ENCODE measurements at regions not wholly inside any gene's neighbourhood (a gene's known extent, or its start where the extent isn't known, plus 50 kb on each side); places are given as distances from the start of the nearest gene placed in this dataset.

GRCh38 chr6:97917369-97917768 is 634.4 kb upstream of the MMS22L start:
- TF ChIP-seq TAF1 (IDR thresholded peaks at IDR 0.05; ENCODE audit: borderline replicate concordance, low read depth, low read length) (no peak), CTCF (IDR thresholded peaks at IDR 0.05 in 2 of 3, conservative IDR thresholded peaks at IDR 0.05 in 1 of 3; ENCODE audit: control insufficient read depth in 2 of 3, extremely low read depth in 1 of 3, insufficient read depth in 1 of 3, low read depth in 3 of 3, low read length in 3 of 3) (no peak), POLR2AphosphoS5 (IDR thresholded peaks at IDR 0.05; ENCODE audit: low read length) (no peak), ZNF274 (IDR thresholded peaks at IDR 0.05; ENCODE audit: insufficient read depth, insufficient read length) (no peak), RCOR1 (conservative IDR thresholded peaks at IDR 0.05; ENCODE audit: low read depth, low read length) (no peak), ATF3 (IDR thresholded peaks at IDR 0.05; ENCODE audit: borderline replicate concordance, extremely low read depth, low read depth, low read length) (no peak), CREB1 (IDR thresholded peaks at IDR 0.05; ENCODE audit: low read depth) (no peak), POLR2AphosphoS2 (IDR thresholded peaks at IDR 0.05; ENCODE audit: low read depth, low read length) (no peak), NFYB (IDR thresholded peaks at IDR 0.05; ENCODE audit: insufficient read depth, low read depth, low read length) (no peak), EZH2 (IDR thresholded peaks at IDR 0.05; ENCODE audit: borderline replicate concordance, control insufficient read depth, low read depth, low read length) (no peak), MAX (IDR thresholded peaks at IDR 0.05; ENCODE audit: low read depth, low read length) (no peak), BHLHE40 (IDR thresholded peaks at IDR 0.05; ENCODE audit: borderline replicate concordance in 1 of 2, low read depth in 2 of 2, low read length in 1 of 2) (no peak), CHD2 (IDR thresholded peaks at IDR 0.05; ENCODE audit: borderline replicate concordance, low read depth, low read length) (no peak)

Measured in GM12878 (cell line).